SK-N-SH (cell line): ENCODE measurements at regions not wholly inside any gene's neighbourhood (a gene's known extent, or its start where the extent isn't known, plus 50 kb on each side); places are given as distances from the start of the nearest gene placed in this dataset.

Experiments used
- ELF1 ChIP-seq: IDR thresholded peaks from 2 replicates; pipeline ENCODE4 v1.4.0; 2012
- MEF2A ChIP-seq: IDR thresholded peaks from 2 replicates; pipeline ENCODE4 v1.4.0; 2012; ENCODE audit warnings: low read depth, borderline replicate concordance
- POLR2AphosphoS5 ChIP-seq: IDR thresholded peaks from 2 replicates; pipeline ENCODE4 v1.6.1; 2012; ENCODE audit warnings: low read depth, low read length
- SMC3 ChIP-seq: IDR thresholded peaks from 2 replicates; pipeline ENCODE4 v1.6.1; 2012; ENCODE audit warnings: low read depth, low read length, improper control_type of control experiment
- TAF1 ChIP-seq: IDR thresholded peaks from 2 replicates; pipeline ENCODE4 v1.6.1; 2012; ENCODE audit warnings: low read depth, mild to moderate bottlenecking, low read length, moderate library complexity, borderline replicate concordance
- TEAD4 ChIP-seq: IDR thresholded peaks from 2 replicates; pipeline ENCODE4 v1.4.0; 2012; ENCODE audit warnings: mild to moderate bottlenecking, borderline replicate concordance; ENCODE audit not compliant: insufficient read depth
- YY1 ChIP-seq: IDR thresholded peaks from 2 replicates; pipeline ENCODE4 v1.4.0; 2012; ENCODE audit warnings: low read depth, mild to moderate bottlenecking

GRCh38 chr13:106337096-106337850 is 198.2 kb downstream of the EFNB2 start:
- no peak for TF ChIP-seq SMC3
- TF ChIP-seq ELF1: no peak
- no peak for TF ChIP-seq MEF2A
- TF ChIP-seq POLR2AphosphoS5: no peak
- TF ChIP-seq TEAD4: no peak
- no peak for TF ChIP-seq YY1
- TF ChIP-seq TAF1: no peak
